Right lobe of liver (tissue), 4 donors: ENCODE measurements at regions not wholly inside any gene's neighbourhood (a gene's known extent, or its start where the extent isn't known, plus 50 kb on each side); places are given as distances from the start of the nearest gene placed in this dataset.
"Not testable (repeated sequence)": the region's sequence is repeated elsewhere in the genome, so short reads cannot be mapped to it uniquely, and the experiment has no call there.

Source experiments
- CTCF ChIP-seq, 4 donors: fragments of 200-600 bp in 3 of 4; fragments of 450-650 bp in 1 of 4; IDR thresholded peaks; one replicate each; pipeline versions ENCODE4 v1.5.1 to v1.8.0; 2016 to 2022; ENCODE audit warnings: antibody characterized with exemption in 4 of 4, mild to moderate bottlenecking in 2 of 4
- POLR2A ChIP-seq: fragments of 450-650 bp; IDR thresholded peaks from one replicate; pipeline ENCODE4 v1.6.1; 2017; ENCODE audit warnings: antibody characterized with exemption, mild to moderate bottlenecking
- donor health status: DM: no; HTN: no; CAD: no.
- donor health status: DM: no; HTN: no; CAD: no.
- donor health status: DM: no; HTN: yes; CAD: no.

DNA sequence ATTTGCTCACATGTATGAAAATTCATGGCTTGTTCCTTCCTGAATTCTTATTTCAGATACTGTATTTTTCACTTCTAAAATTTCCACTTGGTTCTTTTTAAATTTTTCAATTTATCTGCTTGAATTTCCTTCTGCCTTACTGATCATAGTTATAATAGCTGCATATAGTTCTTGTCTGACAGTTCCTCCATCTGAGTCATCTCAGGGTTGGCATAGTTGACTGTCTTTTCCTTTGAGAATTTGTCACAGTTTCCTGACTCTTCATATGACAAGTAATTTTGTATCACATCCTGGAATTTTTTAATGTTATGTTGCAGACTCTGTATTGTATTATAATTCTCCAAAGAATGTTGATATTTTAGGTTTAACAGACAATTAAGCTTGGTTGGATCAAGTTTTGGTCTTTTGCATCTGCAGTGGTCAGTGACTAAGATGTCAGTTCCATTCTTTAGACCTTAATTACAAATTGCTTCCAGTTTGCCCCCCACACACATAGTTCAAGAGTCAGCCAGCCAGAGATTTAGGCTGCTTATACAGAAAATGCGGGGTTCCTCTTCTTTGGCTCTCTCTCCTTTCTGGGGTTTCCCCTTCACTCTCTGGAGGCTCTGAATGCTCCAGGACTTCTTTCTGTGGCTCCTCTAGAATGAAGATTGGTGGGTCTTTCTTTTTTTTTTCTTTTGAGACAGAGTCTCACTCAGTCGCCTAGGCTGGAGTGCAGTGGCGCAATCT is 153.7 kb upstream of the NBPF12 start:
- not testable (repeated sequence) for TF ChIP-seq CTCF (IDR thresholded peaks at IDR 0.05); POLR2A
